Pons (tissue), 1 donor: ENCODE measurements at regions not wholly inside any gene's neighbourhood (a gene's known extent, or its start where the extent isn't known, plus 50 kb on each side); places are given as distances from the start of the nearest gene placed in this dataset.
"Not testable (repeated sequence)": the region's sequence is repeated elsewhere in the genome, so short reads cannot be mapped to it uniquely, and the experiment has no call there.

ENCODE experiments used
- DNase-seq: peaks from one replicate; pipeline ENCODE4 v3.0.0-alpha.2; 2016; ENCODE audit warnings: low spot score

- DNase-seq = no peak
Measured at GRCh38 chr6:115270953-115271352, 789.7 kb downstream of the FRK start.

GRCh38 chr6:115241373-115241772 is 819.3 kb downstream of the FRK start:
- no peak for DNase-seq

GRCh38 chr6:115221198-115221597 is 839.5 kb downstream of the FRK start:
- no peak for DNase-seq

GRCh38 chr6:115220551-115221159 is 840.0 kb downstream of the FRK start:
- DNase-seq = no peak

- DNase-seq = no peak
Measured at GRCh38 chr6:115219645-115220044, 841.0 kb downstream of the FRK start.

- no peak for DNase-seq
Measured at GRCh38 chr6:115216835-115217234, 843.9 kb downstream of the FRK start.

GRCh38 chr6:115214283-115214682 is 846.4 kb downstream of the FRK start:
- no peak for DNase-seq

GRCh38 chr6:115203381-115203780 is 857.3 kb downstream of the FRK start:
- no peak for DNase-seq

GRCh38 chr6:115194981-115195638 is 852.3 kb upstream of the HS3ST5 start:
- no peak for DNase-seq

GRCh38 chr6:115191989-115192388 is 849.2 kb upstream of the HS3ST5 start:
- no peak for DNase-seq

- DNase-seq = no peak
Measured at GRCh38 chr6:115190534-115190933, 847.7 kb upstream of the HS3ST5 start.

- DNase-seq = not testable (repeated sequence)
Measured at GRCh38 chr6:115175456-115175855, 832.6 kb upstream of the HS3ST5 start.

- DNase-seq = not testable (repeated sequence)
Measured at GRCh38 chr6:115165912-115166311, 823.1 kb upstream of the HS3ST5 start.

- no peak for DNase-seq
Measured at GRCh38 chr6:115159733-115160132, 816.9 kb upstream of the HS3ST5 start.

- DNase-seq = no peak
Measured at GRCh38 chr6:115137910-115138309, 795.1 kb upstream of the HS3ST5 start.

GRCh38 chr6:115133790-115134189 is 791.0 kb upstream of the HS3ST5 start:
- DNase-seq = no peak

GRCh38 chr6:115131709-115132490 is 789.1 kb upstream of the HS3ST5 start:
- DNase-seq = no peak

GRCh38 chr6:115121513-115121912 is 778.7 kb upstream of the HS3ST5 start:
- DNase-seq = not testable (repeated sequence)

- DNase-seq = no peak
Measured at GRCh38 chr6:115120391-115120790, 777.6 kb upstream of the HS3ST5 start.

- no peak for DNase-seq
Measured at GRCh38 chr6:115091461-115091860, 748.6 kb upstream of the HS3ST5 start.

GRCh38 chr6:115078555-115078954 is 735.7 kb upstream of the HS3ST5 start:
- DNase-seq = no peak

- no peak for DNase-seq
Measured at GRCh38 chr6:115071962-115072361, 729.1 kb upstream of the HS3ST5 start.
